Right atrium auricular region (tissue), 2 donors: ENCODE measurements at regions not wholly inside any gene's neighbourhood (a gene's known extent, or its start where the extent isn't known, plus 50 kb on each side); places are given as distances from the start of the nearest gene placed in this dataset.

Experiments used
- DNase-seq: peaks from one replicate; pipeline ENCODE4 v3.0.0-alpha.2; 2019; ENCODE audit warnings: low spot score
- H3K27ac ChIP-seq, 2 donors: fragments of 200-600 bp; sonication (generic); 1 replicate in 1 of 2; 2 replicates in 1 of 2; pipeline ENCODE4 v1.5.1; 2016 to 2019
- H3K27me3 ChIP-seq, 2 donors: fragments of 200-600 bp; sonication (generic); one replicate each; pipeline versions ENCODE4 v1.5.1 to v1.6.0; 2017 to 2019
- H3K36me3 ChIP-seq: fragments of 200-600 bp; sonication (generic); one replicate; pipeline ENCODE4 v1.5.1; 2016
- H3K4me1 ChIP-seq, 2 donors: fragments of 200-600 bp; sonication (generic); one replicate each; pipeline versions ENCODE4 v1.5.1 to v1.6.0; 2017 to 2019
- H3K4me3 ChIP-seq, 2 donors: fragments of 200-600 bp; sonication (generic); 1 replicate in 1 of 2; 2 replicates in 1 of 2; pipeline ENCODE4 v1.5.1; 2017 to 2019; ENCODE audit warnings: mild to moderate bottlenecking in 1 of 2, moderate library complexity in 1 of 2
- H3K9me3 ChIP-seq, 2 donors: fragments of 200-600 bp; sonication (generic); one replicate each; pipeline ENCODE4 v1.5.1; 2019
- CTCF ChIP-seq, 2 donors: fragments of 200-600 bp; sonication (generic); IDR thresholded peaks; one replicate each; pipeline ENCODE4 v1.5.1; 2019; ENCODE audit warnings: antibody characterized with exemption in 2 of 2

- H3K27me3 ChIP-seq: no peaks in the 10 kb centered on the region
- peaks cover 0 to 13% of the 10 kb centered on the region in 2 donors for H3K4me1 ChIP-seq
- no peaks in the 10 kb centered on the region for H3K36me3 ChIP-seq
- DNase-seq: peak; percentile 59
- H3K4me3 ChIP-seq: no peak overlapping the region
- TF ChIP-seq CTCF (IDR thresholded peaks at IDR 0.05): no peak
- H3K9me3 ChIP-seq: no peaks in the 10 kb centered on the region
- peak overlapping the region; percentile 61 to 87 for H3K27ac ChIP-seq
Observed at GRCh38 chr4:78692822-78693170, 83.4 kb upstream of the BMP2K start.

GRCh38 chr4:78693777-78694456 lies 82.2 kb upstream of the BMP2K start:
- Histone ChIP-seq H3K27ac (peak overlapping the region in 1 of 2 donors; percentile 87), H3K36me3 (no peaks in the 10 kb centered on the region), H3K9me3 (no peaks in the 10 kb centered on the region), H3K4me3 (no peak overlapping the region), H3K27me3 (no peaks in the 10 kb centered on the region), H3K4me1 (peaks cover 0 to 13% of the 10 kb centered on the region in 2 donors)
- no peak for TF ChIP-seq CTCF (IDR thresholded peaks at IDR 0.05)
- no peak for DNase-seq

GRCh38 chr4:78694457-78694787 lies 81.7 kb upstream of the BMP2K start:
- peaks cover 0 to 13% of the 10 kb centered on the region in 2 donors for H3K4me1 ChIP-seq
- no peak for DNase-seq
- H3K4me3 ChIP-seq: no peak overlapping the region
- H3K27me3 ChIP-seq: no peaks in the 10 kb centered on the region
- no peak overlapping the region for H3K27ac ChIP-seq
- no peak for TF ChIP-seq CTCF (IDR thresholded peaks at IDR 0.05)
- no peaks in the 10 kb centered on the region for H3K36me3 ChIP-seq
- H3K9me3 ChIP-seq: no peaks in the 10 kb centered on the region

GRCh38 chr4:78695910-78696309 lies 80.2 kb upstream of the BMP2K start:
- Histone ChIP-seq H3K27me3 (no peaks in the 10 kb centered on the region), H3K4me1 (peaks cover 0 to 10% of the 10 kb centered on the region in 2 donors), H3K27ac (no peak overlapping the region), H3K4me3 (no peak overlapping the region), H3K9me3 (no peaks in the 10 kb centered on the region), H3K36me3 (no peaks in the 10 kb centered on the region)
- TF ChIP-seq CTCF (IDR thresholded peaks at IDR 0.05): no peak
- no peak for DNase-seq

- H3K4me1 ChIP-seq: peaks cover 0 to 12% of the 10 kb centered on the region in 2 donors
- H3K9me3 ChIP-seq: peaks cover 0 to 16% of the 10 kb centered on the region in 2 donors
- no peak overlapping the region for H3K27ac ChIP-seq
- H3K27me3 ChIP-seq: no peaks in the 10 kb centered on the region
- no peak for TF ChIP-seq CTCF (IDR thresholded peaks at IDR 0.05)
- no peak overlapping the region for H3K4me3 ChIP-seq
- no peak for DNase-seq
- no peaks in the 10 kb centered on the region for H3K36me3 ChIP-seq
Observed at GRCh38 chr4:78703079-78703478, 73.1 kb upstream of the BMP2K start.

- H3K9me3 ChIP-seq: peaks cover 0 to 16% of the 10 kb centered on the region in 2 donors
- no peak overlapping the region for H3K27ac ChIP-seq
- TF ChIP-seq CTCF (IDR thresholded peaks at IDR 0.05): no peak
- H3K4me1 ChIP-seq: peaks cover 0 to 12% of the 10 kb centered on the region in 2 donors
- no peak overlapping the region for H3K4me3 ChIP-seq
- no peaks in the 10 kb centered on the region for H3K36me3 ChIP-seq
- no peaks in the 10 kb centered on the region for H3K27me3 ChIP-seq
- DNase-seq: no peak
Observed at GRCh38 chr4:78704317-78704716, 71.8 kb upstream of the BMP2K start.
